Muscle layer of duodenum (tissue), 2 donors: ENCODE measurements at regions not wholly inside any gene's neighbourhood (a gene's known extent, or its start where the extent isn't known, plus 50 kb on each side); places are given as distances from the start of the nearest gene placed in this dataset.

ENCODE experiments used
- H3K27ac ChIP-seq: one replicate; pipeline ENCODE4 v1.7.0; 2013; ENCODE audit warnings: mild to moderate bottlenecking, low read length
- H3K27me3 ChIP-seq: one replicate; pipeline ENCODE4 v1.7.0; 2013; ENCODE audit warnings: low read depth, mild to moderate bottlenecking, control low read depth, low read length
- H3K36me3 ChIP-seq, 2 donors: one replicate each; pipeline ENCODE4 v1.7.0; 2013; ENCODE audit warnings: low read length in 2 of 2, control low read depth in 1 of 2, mild to moderate bottlenecking in 1 of 2; ENCODE audit not compliant: insufficient read depth in 2 of 2, control insufficient read depth in 1 of 2
- H3K4me1 ChIP-seq, 2 donors: one replicate each; pipeline ENCODE4 v1.7.0; 2013; ENCODE audit warnings: low read length in 2 of 2, mild to moderate bottlenecking in 2 of 2, control low read depth in 1 of 2, moderate library complexity in 1 of 2; ENCODE audit not compliant: insufficient read depth in 2 of 2, control insufficient read depth in 1 of 2
- H3K4me3 ChIP-seq, 2 donors: one replicate each; pipeline ENCODE4 v1.7.0; 2013; ENCODE audit warnings: low read length in 2 of 2, low read depth in 1 of 2, mild to moderate bottlenecking in 1 of 2
- H3K9me3 ChIP-seq, 2 donors: one replicate each; pipeline ENCODE4 v1.7.0; 2013; ENCODE audit warnings: low read length in 2 of 2, control low read depth in 1 of 2, mild to moderate bottlenecking in 1 of 2; ENCODE audit not compliant: control insufficient read depth in 1 of 2
- donor health status: healthy.

- no peak overlapping the region for H3K4me3 ChIP-seq
- no peak overlapping the region for H3K27ac ChIP-seq
- H3K4me1 ChIP-seq: no peaks in the 10 kb centered on the region
- H3K27me3 ChIP-seq: no peaks in the 10 kb centered on the region
- peaks cover 0 to 5% of the 10 kb centered on the region in 2 donors for H3K9me3 ChIP-seq
- no peaks in the 10 kb centered on the region for H3K36me3 ChIP-seq
Measured at GRCh38 chr2:67076239-67076624, 320.9 kb upstream of the ETAA1 start.

DNA sequence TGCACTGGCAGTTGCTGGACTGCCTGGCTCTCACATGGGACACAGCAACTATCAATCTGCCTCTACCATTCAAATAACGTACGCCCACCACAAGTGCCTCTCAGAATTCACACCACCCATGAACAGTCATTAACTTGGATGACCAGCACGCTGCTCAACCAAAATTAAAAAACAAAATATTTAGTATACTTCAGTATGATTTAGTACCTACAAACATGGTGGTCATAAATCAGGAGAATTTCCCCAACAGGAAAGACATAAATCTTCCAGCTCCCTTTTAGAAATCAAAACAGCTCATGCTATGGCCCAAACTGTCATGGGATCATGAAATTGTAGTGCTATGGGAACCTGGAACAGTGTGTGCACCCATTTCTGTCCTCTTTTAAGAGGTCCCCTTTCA, 317.4 kb upstream of the ETAA1 start:
- Histone ChIP-seq H3K27me3 (no peaks in the 10 kb centered on the region), H3K4me3 (no peak overlapping the region), H3K9me3 (peaks cover 0 to 5% of the 10 kb centered on the region in 2 donors), H3K36me3 (no peaks in the 10 kb centered on the region), H3K4me1 (peaks cover 0 to 2% of the 10 kb centered on the region in 2 donors), H3K27ac (no peak overlapping the region)

DNA sequence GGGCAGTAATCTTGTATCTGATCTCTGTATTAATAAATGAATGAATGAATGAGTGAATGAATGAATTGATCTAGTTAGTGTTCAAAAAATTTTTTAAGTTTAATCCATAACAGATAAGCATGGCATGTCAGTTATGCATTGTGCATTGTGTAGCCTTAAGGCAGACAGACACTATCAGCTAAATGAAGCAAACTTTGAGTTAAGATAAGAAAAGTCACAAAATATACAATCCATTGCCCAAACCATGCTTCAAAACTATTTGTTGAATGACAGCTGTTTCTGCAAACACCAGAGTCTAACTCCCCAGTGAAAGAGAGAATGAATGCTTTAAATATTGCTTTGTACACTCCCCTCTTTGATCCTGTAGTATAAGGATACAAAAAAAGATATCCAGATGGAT, 314.3 kb upstream of the ETAA1 start:
- Histone ChIP-seq H3K4me1 (peaks cover 0 to 4% of the 10 kb centered on the region in 2 donors), H3K27me3 (no peaks in the 10 kb centered on the region), H3K4me3 (no peak overlapping the region)

DNA sequence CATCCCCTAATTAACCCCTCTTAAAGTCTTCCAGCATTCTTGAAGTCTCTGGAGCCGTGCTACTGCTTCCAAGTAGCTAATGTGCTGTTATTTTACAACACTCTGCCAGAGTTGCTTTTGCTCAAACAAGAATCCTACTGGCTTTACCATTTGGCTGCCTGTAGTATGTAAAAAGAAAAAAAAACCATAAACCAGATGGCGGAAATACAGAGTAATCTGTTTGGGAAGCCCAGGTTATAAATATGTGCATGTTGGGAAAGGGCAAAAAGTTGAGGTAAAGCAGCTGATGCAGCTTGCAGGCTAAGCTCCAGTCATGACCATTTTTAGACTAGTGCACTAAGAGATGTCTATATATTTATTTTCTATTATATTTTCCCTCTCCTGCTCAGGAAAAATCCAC, 313.2 kb upstream of the ETAA1 start:
- Histone ChIP-seq H3K27me3 (no peaks in the 10 kb centered on the region), H3K27ac (peak overlapping the region; percentile 58), H3K9me3 (peaks cover 0 to 5% of the 10 kb centered on the region in 2 donors), H3K36me3 (no peaks in the 10 kb centered on the region), H3K4me1 (peaks cover 0 to 4% of the 10 kb centered on the region in 2 donors), H3K4me3 (no peak overlapping the region)

More for the DNA sequence above, 314.3 kb upstream of the ETAA1 start:
- no peak overlapping the region for H3K27ac ChIP-seq
- peaks cover 0 to 5% of the 10 kb centered on the region in 2 donors for H3K9me3 ChIP-seq
- no peaks in the 10 kb centered on the region for H3K36me3 ChIP-seq

DNA sequence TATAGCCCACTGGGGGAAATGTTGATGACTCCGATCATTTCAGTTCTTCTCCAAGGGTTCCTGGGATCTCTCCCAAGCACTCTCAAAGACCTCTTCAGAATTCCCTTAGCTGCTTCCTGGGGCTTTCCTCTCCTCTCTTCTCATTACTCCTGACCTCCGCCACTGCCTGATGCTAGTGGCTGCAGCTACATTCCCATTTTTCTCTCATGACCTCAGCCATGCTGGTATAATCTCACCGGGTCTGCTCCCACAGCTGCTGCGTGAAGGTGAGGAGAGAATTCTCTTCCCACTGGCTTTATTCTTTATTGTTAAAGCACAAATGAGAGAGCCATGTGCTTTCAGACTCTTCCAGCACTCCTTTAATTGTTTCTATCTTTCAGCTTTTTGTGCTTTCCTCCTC, 312.0 kb upstream of the ETAA1 start:
- Histone ChIP-seq H3K9me3 (peaks cover 0 to 5% of the 10 kb centered on the region in 2 donors), H3K4me3 (no peak overlapping the region), H3K4me1 (peaks cover 0 to 4% of the 10 kb centered on the region in 2 donors), H3K27ac (no peak overlapping the region), H3K36me3 (no peaks in the 10 kb centered on the region), H3K27me3 (no peaks in the 10 kb centered on the region)

GRCh38 chr2:67091681-67092080, 305.5 kb upstream of the ETAA1 start:
- H3K27me3 ChIP-seq: no peaks in the 10 kb centered on the region
- no peaks in the 10 kb centered on the region for H3K9me3 ChIP-seq
- H3K4me3 ChIP-seq: no peak overlapping the region
- no peaks in the 10 kb centered on the region for H3K4me1 ChIP-seq
- no peaks in the 10 kb centered on the region for H3K36me3 ChIP-seq
- H3K27ac ChIP-seq: no peak overlapping the region

GRCh38 chr2:67095121-67095520, 302.0 kb upstream of the ETAA1 start:
- no peaks in the 10 kb centered on the region for H3K4me1 ChIP-seq
- no peak overlapping the region for H3K4me3 ChIP-seq
- H3K27ac ChIP-seq: no peak overlapping the region
- no peaks in the 10 kb centered on the region for H3K27me3 ChIP-seq
- no peaks in the 10 kb centered on the region for H3K9me3 ChIP-seq
- H3K36me3 ChIP-seq: no peaks in the 10 kb centered on the region

DNA sequence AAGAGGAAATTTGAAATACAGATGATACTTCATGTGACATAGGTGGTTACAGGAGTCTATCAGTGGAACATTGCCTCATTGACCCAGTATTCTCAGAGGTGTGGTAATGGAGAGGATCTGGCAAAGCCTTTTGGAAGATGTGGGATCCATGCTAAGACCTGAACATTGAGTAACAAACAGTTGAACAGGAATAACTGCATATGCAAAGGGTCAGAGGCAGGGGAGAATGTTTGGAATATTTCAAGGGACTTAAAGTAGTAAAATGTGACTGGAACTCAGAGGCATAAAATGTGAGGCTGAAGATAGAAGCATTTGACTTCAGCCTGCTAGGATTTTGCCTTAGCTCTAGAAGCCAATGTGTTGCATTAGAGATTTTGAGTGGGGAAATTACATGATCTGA, 300.2 kb upstream of the ETAA1 start:
- no peak overlapping the region for H3K27ac ChIP-seq
- H3K9me3 ChIP-seq: no peaks in the 10 kb centered on the region
- no peaks in the 10 kb centered on the region for H3K4me1 ChIP-seq
- H3K4me3 ChIP-seq: no peak overlapping the region
- H3K27me3 ChIP-seq: no peaks in the 10 kb centered on the region
- no peaks in the 10 kb centered on the region for H3K36me3 ChIP-seq

- H3K9me3 ChIP-seq: peaks cover 0 to 7% of the 10 kb centered on the region in 2 donors
- no peaks in the 10 kb centered on the region for H3K36me3 ChIP-seq
- no peak overlapping the region for H3K27ac ChIP-seq
- no peaks in the 10 kb centered on the region for H3K27me3 ChIP-seq
- no peaks in the 10 kb centered on the region for H3K4me1 ChIP-seq
- H3K4me3 ChIP-seq: no peak overlapping the region
Measured at GRCh38 chr2:67103157-67103556, 294.0 kb upstream of the ETAA1 start.

GRCh38 chr2:67108231-67108630, 288.9 kb upstream of the ETAA1 start:
- H3K4me3 ChIP-seq: no peak overlapping the region
- H3K4me1 ChIP-seq: no peaks in the 10 kb centered on the region
- H3K9me3 ChIP-seq: peaks cover 0 to 5% of the 10 kb centered on the region in 2 donors
- H3K36me3 ChIP-seq: no peaks in the 10 kb centered on the region
- no peak overlapping the region for H3K27ac ChIP-seq
- H3K27me3 ChIP-seq: no peaks in the 10 kb centered on the region

- no peaks in the 10 kb centered on the region for H3K36me3 ChIP-seq
- no peak overlapping the region for H3K4me3 ChIP-seq
- peaks cover 0 to 4% of the 10 kb centered on the region in 2 donors for H3K4me1 ChIP-seq
- no peaks in the 10 kb centered on the region for H3K27me3 ChIP-seq
- H3K27ac ChIP-seq: no peak overlapping the region
- peaks cover 0 to 2% of the 10 kb centered on the region in 2 donors for H3K9me3 ChIP-seq
Measured at GRCh38 chr2:67124531-67124930, 272.6 kb upstream of the ETAA1 start.

DNA sequence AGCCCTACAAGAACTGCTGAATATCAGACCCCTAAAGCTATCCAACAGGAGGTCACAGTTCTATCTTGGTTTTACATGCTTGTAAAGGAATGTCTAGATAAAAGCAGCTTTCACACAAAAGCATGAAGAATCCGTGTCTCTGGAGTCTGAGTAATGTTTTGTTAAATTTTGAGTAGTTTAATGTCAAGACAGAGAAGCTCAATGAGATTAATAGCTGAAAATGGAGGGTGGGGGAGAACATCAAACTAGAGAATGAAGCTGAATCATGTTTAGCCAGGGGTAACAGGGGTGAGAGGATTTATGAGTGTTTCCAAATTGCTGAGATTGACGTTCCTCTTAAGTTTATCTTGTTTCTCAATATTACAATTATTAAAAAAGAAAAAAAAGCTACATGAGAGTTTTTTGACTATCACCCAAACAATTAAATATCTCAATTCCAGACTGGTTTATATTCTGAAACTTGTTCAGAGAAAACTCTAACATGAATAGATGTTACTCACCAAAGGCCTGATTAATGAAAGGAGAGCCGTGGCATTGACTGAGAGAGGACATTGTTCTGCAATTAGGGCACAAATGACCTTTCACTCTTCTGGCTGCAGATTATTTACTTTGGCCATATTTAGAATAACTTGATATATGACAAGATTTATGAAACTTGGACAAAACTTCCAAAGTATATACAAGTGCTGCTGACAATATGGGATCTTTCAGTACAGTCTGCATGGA, 266.4 kb upstream of the ETAA1 start:
- Histone ChIP-seq H3K27ac (no peak overlapping the region), H3K4me1 (no peaks in the 10 kb centered on the region), H3K4me3 (no peak overlapping the region), H3K27me3 (no peaks in the 10 kb centered on the region), H3K36me3 (no peaks in the 10 kb centered on the region), H3K9me3 (no peaks in the 10 kb centered on the region)
